ENCODE measurements at regions not wholly inside any gene's neighbourhood (a gene's known extent, or its start where the extent isn't known, plus 50 kb on each side); places are given as distances from the start of the nearest gene placed in this dataset.

GRCh38 chr14:87628129-87628528 lies 364.9 kb downstream of the GALC start:
- TF ChIP-seq REST (IDR thresholded peaks at IDR 0.05; ENCODE audit: borderline replicate concordance) (no peak), CTCF (IDR thresholded peaks at IDR 0.05; ENCODE audit: poor library complexity, severe bottlenecking) (no peak), RAD21 (conservative IDR thresholded peaks at IDR 0.05) (no peak), EZH2 (IDR thresholded peaks at IDR 0.05; ENCODE audit: borderline replicate concordance, insufficient read depth, low read length, poor library complexity, severe bottlenecking) (no peak)
